Heart right ventricle (tissue), 16 donors: ENCODE measurements at regions not wholly inside any gene's neighbourhood (a gene's known extent, or its start where the extent isn't known, plus 50 kb on each side); places are given as distances from the start of the nearest gene placed in this dataset.

Experiments
- ATAC-seq, 8 donors: fragments of 200-7000 bp; cut with Tn5 transposase; one replicate each; pipeline ENCODE4 v1.9.1; 2020; ENCODE audit warnings: mild to moderate bottlenecking in 8 of 8, moderate library complexity in 8 of 8, moderate number of reproducible peaks in 1 of 8
- DNase-seq, 2 donors: peaks; one replicate each; pipeline ENCODE4 v3.0.0-alpha.2; 2020
- H3K27ac ChIP-seq, 10 donors: fragments of 200-600 bp; sonication (generic) in 2 of 10; one replicate each; pipeline versions ENCODE4 v1.5.0 to v1.8.0; 2020 to 2022; ENCODE audit warnings: mild to moderate bottlenecking in 3 of 10
- H3K27me3 ChIP-seq, 7 donors: fragments of 200-600 bp; one replicate each; pipeline ENCODE4 v1.8.0; 2021 to 2022; ENCODE audit warnings: mild to moderate bottlenecking in 2 of 7
- H3K36me3 ChIP-seq, 9 donors: fragments of 200-600 bp; sonication (generic) in 1 of 9; one replicate each; pipeline versions ENCODE4 v1.5.0 to v1.8.0; 2020 to 2022; ENCODE audit warnings: mild to moderate bottlenecking in 2 of 9
- H3K4me1 ChIP-seq, 9 donors: fragments of 200-600 bp; sonication (generic) in 1 of 9; one replicate each; pipeline versions ENCODE4 v1.5.0 to v1.8.0; 2020 to 2022; ENCODE audit warnings: mild to moderate bottlenecking in 4 of 9
- H3K4me3 ChIP-seq, 10 donors: fragments of 200-600 bp; sonication (generic) in 2 of 10; one replicate each; pipeline versions ENCODE4 v1.5.0 to v1.8.0; 2020 to 2022; ENCODE audit warnings: mild to moderate bottlenecking in 7 of 10, moderate library complexity in 2 of 10
- H3K9me3 ChIP-seq, 11 donors: fragments of 200-600 bp in 10 of 11; sonication (generic) in 2 of 11; one replicate each; pipeline versions ENCODE4 v1.5.0 to v1.8.0; 2013 to 2022; ENCODE audit warnings: mild to moderate bottlenecking in 2 of 11, control low read depth in 1 of 11, moderate library complexity in 1 of 11
- CTCF ChIP-seq, 9 donors: fragments of 200-600 bp; sonication (generic) in 2 of 9; IDR thresholded peaks; one replicate each; pipeline versions ENCODE4 v1.5.0 to v1.8.0; 2021 to 2022; ENCODE audit warnings: antibody characterized with exemption in 9 of 9, mild to moderate bottlenecking in 5 of 9, moderate library complexity in 1 of 9
- WGBS, 2 donors: extraction: QIAGEN DNeasy Blood & Tissue Kit; methylation state at CpG; one replicate each; pipeline ENCODE4 v1.1.7; 2013; ENCODE audit warnings: inconsistent platforms in 1 of 2; 5-methylcytosine and 5-hydroxymethylcytosine counted together
- intact Hi-C, 10 donors: fragments of 100-400 bp; cut with DNase I; formaldehyde crosslinking; loops; one replicate each; pipeline versions ENCODE4 v1.11.1 to v1.14.2; 2022
- donor health status: Arrhythmogenic right ventricular cardiomyopathy.
- donor health status: ischemic (EF 13 %, LVEDD 7.1; RV severe dilation, severe dysfunction).
- donor health status: healthy with polysubstance abuse.
- donor health status: DM: no; HTN: yes; CAD: no.
- donor health status: DM: no; HTN: no; CAD: no.
- donor health status: ischemic (EF 25% LVEDD 6.9; RV normal size, moderate dysfunction).
- donor health status: ischemic (EF 25% LVEDD 5.7; RV mildly dilated, moderate dysfunction).
- donor health status: healthy.
- donor health status: DM: yes; HTN: yes; CAD: no.
- donor health status: Ischemic cardiomyopathy.
- donor health status: ischemic (EF 35%, LVEDD 5.7; RV mildly dilated, moderate dysfunction).
- donor health status: nonischemic (EF 11% LVEDD 7.7; RV severe dilation, severe dysfunction).
- donor health status: DM: yes; HTN: yes; CAD: no.
- donor health status: PGD.
- donor health status: ischemic (EF 29% LVEDD 5.4; RV normal size, mild dysfunction).
- donor health status: nonischemic (EF 23%, LVEDD 6.1; RV moderate dilation, normal function).

GRCh38 chr3:20648921-20649381, 462.9 kb upstream of the SGO1 start:
- TF ChIP-seq CTCF (IDR thresholded peaks at IDR 0.05) = no peak
- WGBS, 2 donors = 96 to 97% methylated on average over 2 of the region's 2 CpGs
- peaks cover 0 to 12% (median 0%) of the 10 kb centered on the region in 11 donors for H3K9me3 ChIP-seq
- H3K4me1 ChIP-seq = peaks cover 0 to 27% (median 5%) of the 10 kb centered on the region in 9 donors
- H3K27ac ChIP-seq = no peak overlapping the region
- no peak overlapping the region for H3K4me3 ChIP-seq
- H3K27me3 ChIP-seq = no peaks in the 10 kb centered on the region
- ATAC-seq (no peak), DNase-seq (no peak)
- intact Hi-C loops = no loop called here
- no peaks in the 10 kb centered on the region for H3K36me3 ChIP-seq

- no peaks in the 10 kb centered on the region for H3K36me3 ChIP-seq
- ATAC-seq (no peak), DNase-seq (no peak)
- intact Hi-C loops = no loop called here
- no peak overlapping the region for H3K27ac ChIP-seq
- no peaks in the 10 kb centered on the region for H3K27me3 ChIP-seq
- no peak for TF ChIP-seq CTCF (IDR thresholded peaks at IDR 0.05)
- H3K4me1 ChIP-seq = peaks cover 0 to 27% (median 5%) of the 10 kb centered on the region in 9 donors
- no peak overlapping the region for H3K4me3 ChIP-seq
- peaks cover 0 to 5% (median 0%) of the 10 kb centered on the region in 11 donors for H3K9me3 ChIP-seq
- WGBS, 2 donors = 57 to 69% methylated on average over 2 of the region's 2 CpGs
Measured at GRCh38 chr3:20648294-20648693, 462.3 kb upstream of the SGO1 start.

GRCh38 chr3:20646425-20646824, 460.4 kb upstream of the SGO1 start:
- Histone ChIP-seq H3K27ac (no peak overlapping the region), H3K4me1 (peaks cover 0 to 27% (median 5%) of the 10 kb centered on the region in 9 donors), H3K27me3 (no peaks in the 10 kb centered on the region), H3K36me3 (no peaks in the 10 kb centered on the region), H3K9me3 (peaks cover 0 to 5% (median 0%) of the 10 kb centered on the region in 11 donors), H3K4me3 (no peak overlapping the region)
- 58 to 68% methylated on average over 1 of the region's 1 CpG for WGBS, 2 donors
- peak in 2 of 8 donors; percentile 48 to 52 for ATAC-seq
- intact Hi-C loops = no loop called here
- no peak for TF ChIP-seq CTCF (IDR thresholded peaks at IDR 0.05)
- DNase-seq = no peak

- Histone ChIP-seq H3K9me3 (peaks cover 0 to 3% (median 0%) of the 10 kb centered on the region in 11 donors), H3K27ac (no peak overlapping the region), H3K27me3 (no peaks in the 10 kb centered on the region), H3K36me3 (no peaks in the 10 kb centered on the region), H3K4me1 (peaks cover 0 to 27% (median 5%) of the 10 kb centered on the region in 9 donors), H3K4me3 (no peak overlapping the region)
- WGBS, 2 donors = 43 to 46% methylated on average over 3 of the region's 3 CpGs
- TF ChIP-seq CTCF (IDR thresholded peaks at IDR 0.05) = no peak
- DNase-seq (no peak), ATAC-seq (no peak)
- intact Hi-C loops = no loop called here
Measured at GRCh38 chr3:20645340-20645739, 459.3 kb upstream of the SGO1 start.
